GM18507 (cell line): ENCODE measurements at regions not wholly inside any gene's neighbourhood (a gene's known extent, or its start where the extent isn't known, plus 50 kb on each side); places are given as distances from the start of the nearest gene placed in this dataset.

Experiments used
- DNase-seq: peaks from one replicate; pipeline ENCODE4 v3.0.0; 2011; ENCODE audit warnings: low read depth; ENCODE audit not compliant: insufficient read length; ENCODE audit errors: extremely low spot score
- FAIRE-seq: peaks from 2 replicates; lab custom pipeline; 2011; peaks lifted over from hg19 to GRCh38; lab: Jason Lieb, UNC

- FAIRE-seq (no peak), DNase-seq (no peak)
Measured at GRCh38 chr1:29428997-29429396, 192.7 kb downstream of the PTPRU start.

DNA sequence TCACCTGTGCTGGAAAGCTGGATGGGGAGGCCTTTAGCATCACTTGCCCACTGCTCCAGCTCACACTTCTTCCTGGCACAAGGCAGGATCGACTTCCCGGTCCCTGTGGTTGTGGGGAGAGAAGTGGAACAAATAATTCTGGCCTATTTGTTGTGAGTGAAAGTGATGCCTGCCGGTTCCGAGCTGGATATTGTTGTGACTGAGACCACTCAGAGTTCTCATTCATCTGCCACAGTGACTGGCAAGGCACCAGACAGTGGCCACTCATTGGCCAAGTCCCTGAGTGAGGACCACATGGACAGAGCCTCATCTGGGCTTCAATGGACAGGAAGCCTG, 191.9 kb downstream of the PTPRU start:
- DNase-seq (no peak), FAIRE-seq (no peak)

GRCh38 chr1:29427614-29428279, 191.4 kb downstream of the PTPRU start:
- FAIRE-seq (no peak), DNase-seq (no peak)

GRCh38 chr1:29426701-29427279, 190.5 kb downstream of the PTPRU start:
- no peak for DNase-seq
- no peak for FAIRE-seq

DNA sequence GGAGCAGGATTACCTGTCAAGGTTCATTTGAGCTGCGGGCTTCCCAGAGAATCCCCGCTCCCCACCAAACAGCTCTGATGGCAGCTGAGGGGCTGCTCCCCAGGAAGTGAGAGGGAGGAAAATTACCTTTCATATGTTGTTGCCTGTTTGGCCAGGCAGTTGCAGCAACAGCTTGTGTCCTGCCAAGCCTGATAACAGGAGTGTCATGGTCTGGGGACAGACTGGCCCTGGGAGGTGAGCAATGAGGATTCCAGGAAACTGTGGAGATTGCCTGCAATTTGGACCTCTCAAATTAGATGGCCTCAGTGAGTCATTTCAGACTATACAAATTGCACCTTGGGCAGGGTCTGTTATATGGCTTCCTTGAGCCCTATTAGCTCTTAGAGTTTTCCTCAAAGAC, 189.3 kb downstream of the PTPRU start:
- FAIRE-seq (no peak), DNase-seq (no peak)

DNA sequence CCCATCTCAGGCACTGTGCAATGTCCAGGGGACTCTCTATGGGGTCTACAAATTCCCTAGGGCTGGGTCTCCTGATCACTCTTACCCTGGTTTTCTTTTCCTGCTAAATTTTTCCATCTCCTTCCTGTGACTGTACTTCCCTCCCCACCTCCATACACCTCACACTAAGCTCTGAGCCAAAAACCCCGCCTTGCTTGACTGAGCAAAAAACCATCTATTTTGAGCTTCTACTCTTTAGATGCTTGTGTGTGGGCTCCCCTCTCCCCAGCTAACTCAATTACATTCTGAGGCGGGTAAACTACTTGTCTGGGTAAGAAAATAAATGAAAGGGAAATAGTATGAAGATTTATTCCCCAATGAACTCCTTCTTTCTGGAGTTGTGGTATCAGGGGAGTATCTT, 187.9 kb downstream of the PTPRU start:
- FAIRE-seq (no peak), DNase-seq (no peak)

DNA sequence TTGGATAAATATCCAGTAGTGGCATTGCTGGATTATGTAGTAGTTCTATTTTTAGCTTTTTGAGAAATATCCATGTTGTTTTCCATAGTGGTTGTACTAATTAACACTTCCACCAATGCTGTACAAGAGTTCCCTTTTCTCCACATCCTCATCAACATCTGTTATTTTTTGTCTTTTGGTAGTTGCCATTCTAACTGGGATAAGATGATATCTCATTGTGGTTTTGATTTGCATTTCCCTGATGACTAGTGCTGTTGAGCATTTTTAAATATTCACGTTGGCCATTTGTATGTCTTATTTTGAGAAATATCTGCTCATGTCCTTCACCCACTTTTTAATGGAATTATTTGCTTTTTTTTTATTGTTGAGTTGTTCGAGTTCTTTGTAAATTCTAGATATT, 183.9 kb downstream of the PTPRU start:
- FAIRE-seq (no peak), DNase-seq (no peak)

DNA sequence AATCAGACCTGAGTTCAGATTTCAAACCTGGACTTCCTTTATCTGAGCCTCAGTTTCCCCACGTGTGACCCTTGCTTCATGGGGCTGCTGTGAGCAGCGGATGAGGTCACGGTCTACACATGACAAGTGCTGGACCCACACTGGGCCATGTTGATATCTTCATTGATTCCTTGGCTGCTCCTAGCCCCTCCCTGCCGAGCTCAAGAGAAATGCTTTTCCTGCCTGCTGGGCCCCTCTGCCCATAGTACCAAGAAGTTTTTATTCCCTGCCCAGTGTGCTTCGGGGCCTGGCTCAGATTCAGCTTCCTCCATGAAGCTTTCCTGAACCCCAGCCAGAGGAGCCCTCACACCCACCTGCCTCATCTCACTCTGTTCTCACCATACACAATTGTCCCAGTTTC, 181.6 kb downstream of the PTPRU start:
- no peak for FAIRE-seq
- DNase-seq: no peak

- DNase-seq (no peak), FAIRE-seq (no peak)
Measured at GRCh38 chr1:29417147-29417858, 181.0 kb downstream of the PTPRU start.

DNA sequence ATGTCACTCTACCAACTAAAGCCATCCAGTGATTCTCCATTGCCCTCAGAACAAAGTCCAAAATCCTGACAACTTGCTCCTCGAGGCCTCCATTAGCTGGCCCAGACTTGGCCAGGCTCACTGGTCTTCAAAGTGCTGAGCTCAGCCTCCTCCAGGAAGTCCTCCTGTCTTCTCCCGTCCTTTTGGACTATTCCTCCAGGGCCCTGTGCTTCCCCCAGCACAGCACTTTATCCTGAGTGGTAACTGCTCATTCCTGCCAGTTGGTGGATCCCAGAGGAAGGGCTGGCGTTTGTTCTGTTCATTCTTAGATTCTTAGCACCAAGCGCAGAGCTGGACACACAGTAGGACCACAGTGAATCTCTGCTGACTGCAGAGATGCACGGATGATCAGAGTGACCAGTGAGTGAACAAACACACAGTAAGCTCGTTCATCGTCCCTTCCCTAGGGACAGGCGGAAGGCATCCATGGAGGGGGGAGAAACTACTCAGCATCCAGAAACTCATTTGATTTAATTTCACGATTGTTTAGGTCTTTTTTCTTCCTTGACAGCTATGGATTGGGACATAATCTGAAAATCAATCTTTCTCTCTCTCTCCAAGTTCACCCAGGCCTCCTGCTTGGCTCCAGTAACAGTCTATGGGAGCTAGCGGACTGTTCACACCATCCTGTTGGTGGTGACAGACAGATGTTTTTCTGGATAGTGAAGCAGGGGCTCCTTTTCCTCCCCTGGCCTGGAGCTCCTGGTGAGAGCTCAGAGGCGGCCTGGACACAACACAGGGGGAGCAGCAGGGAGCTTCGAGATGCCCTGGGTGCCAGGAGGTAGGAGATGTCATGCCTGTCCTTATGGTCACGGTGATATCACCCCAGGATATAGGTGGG, 180.2 kb downstream of the PTPRU start:
- FAIRE-seq: no peak
- no peak for DNase-seq

- DNase-seq (no peak), FAIRE-seq (no peak)
Measured at GRCh38 chr1:29415861-29416260, 179.5 kb downstream of the PTPRU start.

DNA sequence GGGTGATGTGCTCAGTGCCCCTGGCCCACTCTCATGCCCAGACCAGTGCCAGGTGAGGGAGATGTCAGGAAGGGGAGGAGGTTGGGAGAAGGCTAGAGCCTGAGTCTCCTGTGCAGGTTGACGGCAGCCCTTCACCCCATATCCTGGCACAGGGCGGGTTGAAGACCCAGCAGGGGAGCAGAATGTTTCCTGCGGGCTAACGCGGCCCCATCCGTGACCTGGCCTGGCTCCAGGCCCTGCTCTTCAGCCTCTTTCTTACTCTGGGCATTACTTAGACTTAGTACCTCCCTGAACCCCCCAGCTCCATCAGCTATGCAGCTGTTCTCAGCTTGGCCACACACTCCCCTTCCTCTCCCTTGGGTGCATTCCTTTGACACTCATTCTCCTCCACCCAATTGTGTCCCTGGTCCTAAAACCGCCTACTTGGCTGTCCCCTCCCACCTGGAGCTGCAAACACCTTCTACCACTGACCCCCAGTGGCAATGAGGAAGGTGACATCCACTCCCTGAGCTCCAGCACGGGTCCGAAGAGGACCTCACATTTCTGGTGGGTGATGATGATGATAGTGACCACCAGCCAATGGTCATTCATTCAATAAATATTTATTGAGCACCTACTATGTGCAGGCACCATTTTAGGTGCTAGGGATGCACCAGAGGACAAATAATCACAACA, 179.0 kb downstream of the PTPRU start:
- DNase-seq: no peak
- FAIRE-seq: no peak

- DNase-seq: no peak
- no peak for FAIRE-seq
Measured at GRCh38 chr1:29414086-29414485, 177.8 kb downstream of the PTPRU start.

DNA sequence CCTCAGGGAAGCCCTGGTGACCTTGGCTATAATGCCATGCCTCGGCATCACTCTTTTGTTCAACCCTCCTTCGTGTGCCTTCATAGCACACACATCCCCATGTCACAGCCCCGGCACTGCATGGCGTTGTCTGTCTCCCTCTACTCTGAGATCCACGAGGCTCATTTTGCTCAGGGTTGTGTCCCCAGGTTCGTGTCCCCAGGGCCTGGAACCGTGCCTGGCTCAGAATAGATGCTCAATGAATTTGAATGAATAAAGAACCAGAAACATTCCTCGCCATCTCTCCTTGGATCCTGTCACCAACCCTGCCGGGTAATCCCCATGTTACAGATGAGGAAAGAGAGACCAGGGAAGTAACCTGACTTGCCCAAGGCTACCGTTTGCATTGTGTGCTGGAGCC, 177.3 kb downstream of the PTPRU start:
- no peak for FAIRE-seq

GRCh38 chr1:29412591-29412990, 176.3 kb downstream of the PTPRU start:
- FAIRE-seq: no peak

More for the DNA sequence above, 177.3 kb downstream of the PTPRU start:
- DNase-seq: no peak

GRCh38 chr1:29410476-29410875, 174.2 kb downstream of the PTPRU start:
- DNase-seq (no peak), FAIRE-seq (no peak)

More at GRCh38 chr1:29412591-29412990, 176.3 kb downstream of the PTPRU start:
- DNase-seq: no peak

GRCh38 chr1:29409616-29410015, 173.3 kb downstream of the PTPRU start:
- FAIRE-seq (no peak), DNase-seq (no peak)

- no peak for DNase-seq
- FAIRE-seq: no peak
Measured at GRCh38 chr1:29408831-29409605, 172.7 kb downstream of the PTPRU start.

GRCh38 chr1:29406814-29407213, 170.5 kb downstream of the PTPRU start:
- DNase-seq (no peak), FAIRE-seq (no peak)
